GM19452 (cell line): ENCODE measurements at regions not wholly inside any gene's neighbourhood (a gene's known extent, or its start where the extent isn't known, plus 50 kb on each side); places are given as distances from the start of the nearest gene placed in this dataset.

Source experiments
- ATAC-seq: cut with Tn5 transposase; IDR thresholded peaks from one replicate; pipeline ENCODE4 v1.9.1; 2021; ENCODE audit not compliant: unreplicated experiment

GRCh38 chr4:42750091-42750490, 93.2 kb upstream of the ATP8A1 start:
- ATAC-seq, result peak; percentile 63

- ATAC-seq, result no peak
Observed at GRCh38 chr4:42747971-42748370, 91.1 kb upstream of the ATP8A1 start.

GRCh38 chr4:42736527-42737195, 79.8 kb upstream of the ATP8A1 start:
- ATAC-seq, result no peak

- no peak for ATAC-seq
Observed at GRCh38 chr4:42733380-42733779, 76.5 kb upstream of the ATP8A1 start.

- ATAC-seq, result no peak
Observed at GRCh38 chr4:42732776-42733175, 75.9 kb upstream of the ATP8A1 start.

- no peak for ATAC-seq
Observed at GRCh38 chr4:42729505-42730237, 72.8 kb upstream of the ATP8A1 start.

- no peak for ATAC-seq
Observed at GRCh38 chr4:42724451-42724850, 67.5 kb upstream of the ATP8A1 start.

- no peak for ATAC-seq
Observed at GRCh38 chr4:42720533-42720932, 63.6 kb upstream of the ATP8A1 start.

GRCh38 chr4:42719257-42719656, 62.4 kb upstream of the ATP8A1 start:
- no peak for ATAC-seq

GRCh38 chr4:42718336-42718735, 61.4 kb upstream of the ATP8A1 start:
- no peak for ATAC-seq

- no peak for ATAC-seq
Observed at GRCh38 chr4:42716996-42717395, 60.1 kb upstream of the ATP8A1 start.

GRCh38 chr4:42715807-42716482, 59.0 kb upstream of the ATP8A1 start:
- ATAC-seq, result no peak

- ATAC-seq, result no peak
Observed at GRCh38 chr4:42713391-42713790, 56.5 kb upstream of the ATP8A1 start.

GRCh38 chr4:42712854-42713253, 55.9 kb upstream of the ATP8A1 start:
- ATAC-seq, result no peak

- no peak for ATAC-seq
Observed at GRCh38 chr4:42711496-42711895, 54.6 kb upstream of the ATP8A1 start.

GRCh38 chr4:42710761-42711160, 53.9 kb upstream of the ATP8A1 start:
- no peak for ATAC-seq

- ATAC-seq, result no peak
Observed at GRCh38 chr4:42710329-42710728, 53.4 kb upstream of the ATP8A1 start.

- no peak for ATAC-seq
Observed at GRCh38 chr4:42709392-42710065, 52.6 kb upstream of the ATP8A1 start.

- no peak for ATAC-seq
Observed at GRCh38 chr4:42708625-42709024, 51.7 kb upstream of the ATP8A1 start.
